MM.1S (cell line): ENCODE measurements at regions not wholly inside any gene's neighbourhood (a gene's known extent, or its start where the extent isn't known, plus 50 kb on each side); places are given as distances from the start of the nearest gene placed in this dataset.

Source experiments
- EZH2 ChIP-seq: fragments of 300-600 bp; sonication (generic); optimal IDR thresholded peaks from 2 replicates; pipeline ENCODE3; 2017; ENCODE audit warnings: low read depth, mild to moderate bottlenecking, antibody characterized with exemption, low read length, mixed read lengths
- EZH2phosphoT487 ChIP-seq: fragments of 300-600 bp; sonication (generic); IDR thresholded peaks from 2 replicates; pipeline ENCODE4 v1.6.1; 2018; ENCODE audit warnings: antibody characterized with exemption, low read length
- TF ChIP-seq, protein P1 (sequence below): fragments of 300-600 bp; sonication (generic); IDR thresholded peaks from 2 replicates; pipeline ENCODE4 v1.5.1; 2016; ENCODE audit warnings: antibody characterized with exemption, low read length, mixed read lengths

DNA sequence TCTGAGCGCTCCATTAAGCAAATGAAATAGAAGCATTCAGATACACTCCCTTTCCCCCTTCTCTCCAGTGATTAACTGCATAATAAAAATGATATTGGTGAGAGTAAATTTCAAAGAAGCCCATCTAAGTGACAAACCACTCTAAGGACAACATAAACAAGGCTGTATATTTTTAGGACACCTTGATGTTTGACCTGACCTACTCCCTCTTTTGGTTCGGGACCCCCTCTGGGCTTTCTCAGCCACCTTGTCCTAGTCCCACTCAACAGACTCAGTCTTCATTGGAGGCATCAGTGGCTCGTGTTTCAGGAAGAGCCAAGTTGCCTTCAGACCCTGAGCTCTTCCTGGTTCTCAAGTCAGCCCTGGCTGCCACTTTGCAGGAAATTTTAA lies 182.3 kb upstream of the NCAM1 start:
- TF ChIP-seq EZH2: no peak
- TF ChIP-seq, protein P1, sequence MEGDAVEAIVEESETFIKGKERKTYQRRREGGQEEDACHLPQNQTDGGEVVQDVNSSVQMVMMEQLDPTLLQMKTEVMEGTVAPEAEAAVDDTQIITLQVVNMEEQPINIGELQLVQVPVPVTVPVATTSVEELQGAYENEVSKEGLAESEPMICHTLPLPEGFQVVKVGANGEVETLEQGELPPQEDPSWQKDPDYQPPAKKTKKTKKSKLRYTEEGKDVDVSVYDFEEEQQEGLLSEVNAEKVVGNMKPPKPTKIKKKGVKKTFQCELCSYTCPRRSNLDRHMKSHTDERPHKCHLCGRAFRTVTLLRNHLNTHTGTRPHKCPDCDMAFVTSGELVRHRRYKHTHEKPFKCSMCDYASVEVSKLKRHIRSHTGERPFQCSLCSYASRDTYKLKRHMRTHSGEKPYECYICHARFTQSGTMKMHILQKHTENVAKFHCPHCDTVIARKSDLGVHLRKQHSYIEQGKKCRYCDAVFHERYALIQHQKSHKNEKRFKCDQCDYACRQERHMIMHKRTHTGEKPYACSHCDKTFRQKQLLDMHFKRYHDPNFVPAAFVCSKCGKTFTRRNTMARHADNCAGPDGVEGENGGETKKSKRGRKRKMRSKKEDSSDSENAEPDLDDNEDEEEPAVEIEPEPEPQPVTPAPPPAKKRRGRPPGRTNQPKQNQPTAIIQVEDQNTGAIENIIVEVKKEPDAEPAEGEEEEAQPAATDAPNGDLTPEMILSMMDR: no peak
- TF ChIP-seq EZH2phosphoT487: no peak
